ENCODE measurements at regions not wholly inside any gene's neighbourhood (a gene's known extent, or its start where the extent isn't known, plus 50 kb on each side); places are given as distances from the start of the nearest gene placed in this dataset.

DNA sequence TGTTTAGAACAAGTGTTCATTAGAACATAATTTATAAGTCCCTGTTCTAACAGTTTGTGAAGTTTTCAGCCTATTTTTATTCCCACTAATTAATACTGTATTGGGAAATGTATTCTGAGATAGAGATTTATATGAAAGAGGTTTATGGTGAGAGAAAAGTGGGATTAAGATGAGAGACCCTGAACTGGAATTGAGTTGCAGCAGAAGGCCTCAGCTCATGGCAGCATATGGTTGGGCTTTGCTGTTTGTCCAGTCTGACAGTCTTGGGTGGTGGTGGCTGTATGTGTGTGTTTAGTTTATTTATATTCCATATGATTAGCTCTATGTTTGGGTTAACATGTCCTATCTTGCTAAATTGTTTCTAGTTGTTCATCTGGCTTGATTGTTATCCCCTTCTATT lies 575.1 kb downstream of the SLITRK5 start:
- TF ChIP-seq, protein P1, sequence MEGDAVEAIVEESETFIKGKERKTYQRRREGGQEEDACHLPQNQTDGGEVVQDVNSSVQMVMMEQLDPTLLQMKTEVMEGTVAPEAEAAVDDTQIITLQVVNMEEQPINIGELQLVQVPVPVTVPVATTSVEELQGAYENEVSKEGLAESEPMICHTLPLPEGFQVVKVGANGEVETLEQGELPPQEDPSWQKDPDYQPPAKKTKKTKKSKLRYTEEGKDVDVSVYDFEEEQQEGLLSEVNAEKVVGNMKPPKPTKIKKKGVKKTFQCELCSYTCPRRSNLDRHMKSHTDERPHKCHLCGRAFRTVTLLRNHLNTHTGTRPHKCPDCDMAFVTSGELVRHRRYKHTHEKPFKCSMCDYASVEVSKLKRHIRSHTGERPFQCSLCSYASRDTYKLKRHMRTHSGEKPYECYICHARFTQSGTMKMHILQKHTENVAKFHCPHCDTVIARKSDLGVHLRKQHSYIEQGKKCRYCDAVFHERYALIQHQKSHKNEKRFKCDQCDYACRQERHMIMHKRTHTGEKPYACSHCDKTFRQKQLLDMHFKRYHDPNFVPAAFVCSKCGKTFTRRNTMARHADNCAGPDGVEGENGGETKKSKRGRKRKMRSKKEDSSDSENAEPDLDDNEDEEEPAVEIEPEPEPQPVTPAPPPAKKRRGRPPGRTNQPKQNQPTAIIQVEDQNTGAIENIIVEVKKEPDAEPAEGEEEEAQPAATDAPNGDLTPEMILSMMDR (IDR thresholded peaks at IDR 0.05): no peak
- TF ChIP-seq POLR2A (IDR thresholded peaks at IDR 0.05): no peak

Measured in gastroesophageal sphincter (tissue), 3 donors.